ENCODE measurements at regions not wholly inside any gene's neighbourhood (a gene's known extent, or its start where the extent isn't known, plus 50 kb on each side); places are given as distances from the start of the nearest gene placed in this dataset.
"Not testable (repeated sequence)": the region's sequence is repeated elsewhere in the genome, so short reads cannot be mapped to it uniquely, and the experiment has no call there.

GRCh38 chr14:45785240-45785639, 532.2 kb upstream of the MIS18BP1 start:
- Histone ChIP-seq H3K4me1 (ENCODE audit: control insufficient read depth, insufficient read depth, low read length) (no peaks in the 10 kb centered on the region), H3K9ac (ENCODE audit: low read depth, low read length) (no peak overlapping the region), H3K9me3 (ENCODE audit: control insufficient read depth, insufficient read depth, low read length) (peaks cover 18% of the 10 kb centered on the region), H3K27me3 (ENCODE audit: control insufficient read depth, insufficient read depth, low read length) (no peaks in the 10 kb centered on the region), H3K36me3 (ENCODE audit: control insufficient read depth, insufficient read depth, low read length) (no peaks in the 10 kb centered on the region), H3K4me3 (ENCODE audit: low read depth, low read length) (no peak overlapping the region)

- H3K9ac ChIP-seq (ENCODE audit: low read depth, low read length): no peak overlapping the region
- H3K27me3 ChIP-seq (ENCODE audit: control insufficient read depth, insufficient read depth, low read length): no peaks in the 10 kb centered on the region
- no peaks in the 10 kb centered on the region for H3K36me3 ChIP-seq (ENCODE audit: control insufficient read depth, insufficient read depth, low read length)
- no peaks in the 10 kb centered on the region for H3K9me3 ChIP-seq (ENCODE audit: control insufficient read depth, insufficient read depth, low read length)
- no peaks in the 10 kb centered on the region for H3K4me1 ChIP-seq (ENCODE audit: control insufficient read depth, insufficient read depth, low read length)
- no peak overlapping the region for H3K4me3 ChIP-seq (ENCODE audit: low read depth, low read length)
Measured at GRCh38 chr14:45766247-45766646, 513.2 kb upstream of the MIS18BP1 start.

- Histone ChIP-seq H3K9ac (ENCODE audit: low read depth, low read length) (no peak overlapping the region), H3K27me3 (ENCODE audit: control insufficient read depth, insufficient read depth, low read length) (no peaks in the 10 kb centered on the region), H3K36me3 (ENCODE audit: control insufficient read depth, insufficient read depth, low read length) (no peaks in the 10 kb centered on the region), H3K4me3 (ENCODE audit: low read depth, low read length) (no peak overlapping the region), H3K4me1 (ENCODE audit: control insufficient read depth, insufficient read depth, low read length) (no peaks in the 10 kb centered on the region), H3K9me3 (ENCODE audit: control insufficient read depth, insufficient read depth, low read length) (peaks cover 4% of the 10 kb centered on the region)
Measured at GRCh38 chr14:45757655-45758054, 504.7 kb upstream of the MIS18BP1 start.

GRCh38 chr14:45756412-45756811, 503.4 kb upstream of the MIS18BP1 start:
- H3K36me3 ChIP-seq (ENCODE audit: control insufficient read depth, insufficient read depth, low read length); H3K27me3 ChIP-seq (ENCODE audit: control insufficient read depth, insufficient read depth, low read length); H3K9me3 ChIP-seq (ENCODE audit: control insufficient read depth, insufficient read depth, low read length); H3K9ac ChIP-seq (ENCODE audit: low read depth, low read length); H3K4me3 ChIP-seq (ENCODE audit: low read depth, low read length); H3K4me1 ChIP-seq (ENCODE audit: control insufficient read depth, insufficient read depth, low read length): not testable (repeated sequence)

- no peaks in the 10 kb centered on the region for H3K36me3 ChIP-seq (ENCODE audit: control insufficient read depth, insufficient read depth, low read length)
- no peaks in the 10 kb centered on the region for H3K9me3 ChIP-seq (ENCODE audit: control insufficient read depth, insufficient read depth, low read length)
- H3K4me1 ChIP-seq (ENCODE audit: control insufficient read depth, insufficient read depth, low read length): no peaks in the 10 kb centered on the region
- no peak overlapping the region for H3K9ac ChIP-seq (ENCODE audit: low read depth, low read length)
- H3K27me3 ChIP-seq (ENCODE audit: control insufficient read depth, insufficient read depth, low read length): no peaks in the 10 kb centered on the region
- H3K4me3 ChIP-seq (ENCODE audit: low read depth, low read length): no peak overlapping the region
Measured at GRCh38 chr14:45743884-45744283, 490.9 kb upstream of the MIS18BP1 start.

GRCh38 chr14:45742187-45742586, 489.2 kb upstream of the MIS18BP1 start:
- Histone ChIP-seq H3K4me1 (ENCODE audit: control insufficient read depth, insufficient read depth, low read length) (no peaks in the 10 kb centered on the region), H3K9ac (ENCODE audit: low read depth, low read length) (no peak overlapping the region), H3K36me3 (ENCODE audit: control insufficient read depth, insufficient read depth, low read length) (no peaks in the 10 kb centered on the region), H3K9me3 (ENCODE audit: control insufficient read depth, insufficient read depth, low read length) (no peaks in the 10 kb centered on the region), H3K4me3 (ENCODE audit: low read depth, low read length) (no peak overlapping the region), H3K27me3 (ENCODE audit: control insufficient read depth, insufficient read depth, low read length) (no peaks in the 10 kb centered on the region)

GRCh38 chr14:45728434-45729225, 475.6 kb upstream of the MIS18BP1 start:
- Histone ChIP-seq H3K9me3 (ENCODE audit: control insufficient read depth, insufficient read depth, low read length) (no peaks in the 10 kb centered on the region), H3K4me1 (ENCODE audit: control insufficient read depth, insufficient read depth, low read length) (no peaks in the 10 kb centered on the region), H3K27me3 (ENCODE audit: control insufficient read depth, insufficient read depth, low read length) (no peaks in the 10 kb centered on the region), H3K36me3 (ENCODE audit: control insufficient read depth, insufficient read depth, low read length) (no peaks in the 10 kb centered on the region), H3K9ac (ENCODE audit: low read depth, low read length) (no peak overlapping the region), H3K4me3 (ENCODE audit: low read depth, low read length) (no peak overlapping the region)

GRCh38 chr14:45727133-45727532, 474.1 kb upstream of the MIS18BP1 start:
- H3K4me3 ChIP-seq (ENCODE audit: low read depth, low read length): no peak overlapping the region
- H3K9me3 ChIP-seq (ENCODE audit: control insufficient read depth, insufficient read depth, low read length): no peaks in the 10 kb centered on the region
- H3K4me1 ChIP-seq (ENCODE audit: control insufficient read depth, insufficient read depth, low read length): no peaks in the 10 kb centered on the region
- H3K36me3 ChIP-seq (ENCODE audit: control insufficient read depth, insufficient read depth, low read length): no peaks in the 10 kb centered on the region
- H3K9ac ChIP-seq (ENCODE audit: low read depth, low read length): no peak overlapping the region
- H3K27me3 ChIP-seq (ENCODE audit: control insufficient read depth, insufficient read depth, low read length): no peaks in the 10 kb centered on the region

GRCh38 chr14:45721472-45721871, 468.5 kb upstream of the MIS18BP1 start:
- H3K4me1 ChIP-seq (ENCODE audit: control insufficient read depth, insufficient read depth, low read length): no peaks in the 10 kb centered on the region
- no peak overlapping the region for H3K9ac ChIP-seq (ENCODE audit: low read depth, low read length)
- no peaks in the 10 kb centered on the region for H3K27me3 ChIP-seq (ENCODE audit: control insufficient read depth, insufficient read depth, low read length)
- no peaks in the 10 kb centered on the region for H3K9me3 ChIP-seq (ENCODE audit: control insufficient read depth, insufficient read depth, low read length)
- no peaks in the 10 kb centered on the region for H3K36me3 ChIP-seq (ENCODE audit: control insufficient read depth, insufficient read depth, low read length)
- H3K4me3 ChIP-seq (ENCODE audit: low read depth, low read length): no peak overlapping the region

- no peak overlapping the region for H3K9ac ChIP-seq (ENCODE audit: low read depth, low read length)
- no peaks in the 10 kb centered on the region for H3K9me3 ChIP-seq (ENCODE audit: control insufficient read depth, insufficient read depth, low read length)
- H3K36me3 ChIP-seq (ENCODE audit: control insufficient read depth, insufficient read depth, low read length): no peaks in the 10 kb centered on the region
- H3K4me3 ChIP-seq (ENCODE audit: low read depth, low read length): no peak overlapping the region
- no peaks in the 10 kb centered on the region for H3K27me3 ChIP-seq (ENCODE audit: control insufficient read depth, insufficient read depth, low read length)
- no peaks in the 10 kb centered on the region for H3K4me1 ChIP-seq (ENCODE audit: control insufficient read depth, insufficient read depth, low read length)
Measured at GRCh38 chr14:45716572-45716971, 463.6 kb upstream of the MIS18BP1 start.

- no peaks in the 10 kb centered on the region for H3K27me3 ChIP-seq (ENCODE audit: control insufficient read depth, insufficient read depth, low read length)
- H3K4me1 ChIP-seq (ENCODE audit: control insufficient read depth, insufficient read depth, low read length): no peaks in the 10 kb centered on the region
- H3K9ac ChIP-seq (ENCODE audit: low read depth, low read length): no peak overlapping the region
- no peak overlapping the region for H3K4me3 ChIP-seq (ENCODE audit: low read depth, low read length)
- no peaks in the 10 kb centered on the region for H3K36me3 ChIP-seq (ENCODE audit: control insufficient read depth, insufficient read depth, low read length)
- no peaks in the 10 kb centered on the region for H3K9me3 ChIP-seq (ENCODE audit: control insufficient read depth, insufficient read depth, low read length)
Measured at GRCh38 chr14:45715946-45716345, 462.9 kb upstream of the MIS18BP1 start.

GRCh38 chr14:45709541-45709940, 456.5 kb upstream of the MIS18BP1 start:
- H3K36me3 ChIP-seq (ENCODE audit: control insufficient read depth, insufficient read depth, low read length): no peaks in the 10 kb centered on the region
- no peaks in the 10 kb centered on the region for H3K27me3 ChIP-seq (ENCODE audit: control insufficient read depth, insufficient read depth, low read length)

More at GRCh38 chr14:45709541-45709940, 456.5 kb upstream of the MIS18BP1 start:
- Histone ChIP-seq H3K9ac (ENCODE audit: low read depth, low read length) (no peak overlapping the region), H3K4me3 (ENCODE audit: low read depth, low read length) (no peak overlapping the region), H3K9me3 (ENCODE audit: control insufficient read depth, insufficient read depth, low read length) (no peaks in the 10 kb centered on the region), H3K4me1 (ENCODE audit: control insufficient read depth, insufficient read depth, low read length) (peaks cover 4% of the 10 kb centered on the region)
